OCI-M1 (cell line): ENCODE measurements at regions not wholly inside any gene's neighbourhood (a gene's known extent, or its start where the extent isn't known, plus 50 kb on each side); places are given as distances from the start of the nearest gene placed in this dataset.

Experiments
- DNase-seq: peaks from one replicate; lab custom pipeline; 2025; lab: John Stamatoyannopoulos, UW

DNA sequence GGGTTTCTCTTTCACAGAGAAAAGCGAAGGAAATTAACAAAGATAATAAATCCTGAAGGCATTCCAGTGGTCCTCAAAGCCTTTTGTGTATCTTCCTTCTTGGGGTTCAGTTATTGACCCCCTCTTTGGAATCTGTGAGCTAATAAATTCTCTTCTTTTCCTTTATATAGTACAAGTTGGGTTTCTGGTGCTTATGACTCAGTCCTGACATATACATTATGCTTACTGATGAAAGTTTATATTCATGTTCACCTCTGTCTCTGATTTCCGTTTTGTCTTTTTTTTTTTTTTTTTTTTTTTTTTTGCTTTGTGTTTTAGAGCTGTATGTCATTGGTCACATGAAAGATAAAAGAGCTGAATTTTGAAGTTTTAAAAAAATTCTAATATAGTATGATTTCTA, 230.7 kb upstream of the RBMS3 start:
- DNase-seq, result no peak

DNA sequence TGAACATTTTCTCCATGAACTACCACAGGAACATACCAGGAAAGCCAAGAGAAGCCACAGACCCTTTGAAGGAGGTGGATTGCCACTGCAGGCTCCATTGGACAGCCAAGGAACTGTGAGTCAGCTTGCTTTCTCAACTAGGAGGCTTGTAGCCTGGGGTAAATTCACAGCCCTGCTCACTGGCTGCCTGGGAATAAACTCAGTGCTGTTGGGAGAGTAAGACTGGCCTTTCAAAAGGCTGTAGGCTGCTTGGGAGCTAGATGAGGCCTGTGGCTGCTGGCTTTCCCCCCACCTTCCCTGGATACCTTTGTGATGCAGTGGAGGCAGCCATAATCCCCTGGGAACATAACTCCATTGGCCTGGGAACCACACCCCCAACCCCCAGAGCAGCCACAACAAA, 223.5 kb upstream of the RBMS3 start:
- no peak for DNase-seq

DNA sequence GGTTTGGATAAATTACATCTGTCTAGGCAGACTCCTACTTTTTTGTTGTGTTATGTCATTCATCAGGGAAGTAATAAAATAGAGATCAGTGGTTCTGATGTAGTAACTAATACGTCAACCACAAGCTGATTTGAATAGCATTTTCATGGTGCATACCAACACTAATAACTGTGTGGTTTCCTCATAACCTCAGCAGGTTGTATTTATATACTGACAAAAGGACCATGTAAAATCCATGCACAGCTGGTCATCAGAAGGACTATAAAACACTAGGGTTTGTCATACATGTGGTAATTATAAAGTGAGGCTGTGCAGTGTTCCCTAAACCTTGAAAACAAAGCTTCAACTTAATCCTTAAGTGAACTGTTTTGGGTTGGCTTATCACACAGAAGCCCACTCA, 216.8 kb upstream of the RBMS3 start:
- no peak for DNase-seq

DNA sequence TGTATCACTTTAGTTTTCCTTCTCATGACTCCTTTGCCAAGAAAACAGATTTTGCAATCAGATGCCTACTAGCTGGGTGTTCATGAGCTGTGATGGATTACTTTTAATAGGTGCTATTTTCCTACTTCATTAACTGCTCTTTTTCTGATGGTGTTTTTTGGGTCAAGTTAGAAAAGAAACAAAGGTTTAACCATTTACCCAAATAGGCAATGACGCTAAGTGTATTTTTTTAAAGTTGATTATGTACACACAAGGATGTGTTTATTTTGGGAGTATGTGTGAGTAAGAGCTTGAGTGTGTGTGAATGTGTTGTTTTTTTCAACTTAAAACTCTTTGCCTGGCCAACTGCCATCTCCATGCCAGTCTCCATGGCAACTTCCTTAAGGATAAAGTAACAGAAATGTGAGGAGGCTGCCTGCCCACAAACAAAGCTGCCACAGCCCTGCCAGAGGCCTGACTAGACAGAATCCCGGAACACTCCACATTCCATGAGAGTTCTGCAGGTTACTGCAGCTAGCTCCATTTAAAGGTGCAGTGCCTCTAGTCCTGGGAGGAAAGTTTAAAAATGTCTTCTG, 215.6 kb upstream of the RBMS3 start:
- DNase-seq, result no peak

DNA sequence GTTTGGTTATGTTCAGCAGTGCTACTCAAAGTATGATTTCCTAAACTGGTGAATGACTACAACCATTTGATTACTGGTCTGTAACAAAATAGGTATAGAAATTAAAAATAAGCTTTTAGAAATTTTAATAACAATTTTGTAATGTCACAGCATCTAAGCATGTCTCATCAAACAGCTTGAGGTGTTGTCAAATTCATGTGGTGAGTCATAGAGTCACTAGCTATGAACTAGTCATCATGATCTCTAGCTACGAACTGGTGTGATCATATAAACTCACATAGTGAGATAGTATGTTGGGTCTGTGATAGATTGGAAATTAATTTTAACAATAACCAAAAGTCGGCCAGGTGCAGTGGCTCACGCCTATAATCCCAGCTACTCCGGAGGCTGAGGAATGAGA, 213.9 kb upstream of the RBMS3 start:
- DNase-seq, result no peak

DNA sequence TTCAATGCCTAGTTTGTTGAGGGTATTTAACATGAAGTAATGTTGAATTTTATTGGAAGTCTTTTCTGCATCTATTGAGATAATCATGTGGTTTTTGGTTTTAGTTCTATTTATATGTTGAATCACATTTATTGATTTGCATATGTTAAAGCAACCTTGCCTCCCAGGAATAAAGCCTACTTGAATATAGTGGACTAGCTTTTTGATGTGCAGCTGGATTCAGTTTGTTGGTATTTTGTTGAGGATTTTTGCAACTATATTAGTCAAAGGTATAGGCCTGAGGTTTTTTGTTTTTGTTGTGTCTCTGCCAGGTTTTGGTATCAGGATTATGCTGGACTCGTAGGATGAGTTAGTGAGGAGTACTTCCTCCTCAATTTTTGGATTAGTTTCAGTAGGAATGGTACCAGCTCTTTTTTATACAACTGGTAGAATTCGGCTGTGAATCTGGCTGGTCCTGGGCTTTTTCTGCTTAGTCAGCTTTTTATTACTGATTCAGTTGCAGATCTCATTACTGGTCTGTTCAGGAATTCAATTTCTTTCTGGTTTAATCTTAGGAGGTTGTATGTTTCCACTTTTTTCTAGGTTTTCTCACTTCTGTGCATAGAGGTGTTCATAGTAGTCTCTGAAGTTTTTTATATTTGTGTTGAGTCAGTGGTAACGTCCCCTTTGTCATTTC, 209.8 kb upstream of the RBMS3 start:
- DNase-seq, result no peak

DNA sequence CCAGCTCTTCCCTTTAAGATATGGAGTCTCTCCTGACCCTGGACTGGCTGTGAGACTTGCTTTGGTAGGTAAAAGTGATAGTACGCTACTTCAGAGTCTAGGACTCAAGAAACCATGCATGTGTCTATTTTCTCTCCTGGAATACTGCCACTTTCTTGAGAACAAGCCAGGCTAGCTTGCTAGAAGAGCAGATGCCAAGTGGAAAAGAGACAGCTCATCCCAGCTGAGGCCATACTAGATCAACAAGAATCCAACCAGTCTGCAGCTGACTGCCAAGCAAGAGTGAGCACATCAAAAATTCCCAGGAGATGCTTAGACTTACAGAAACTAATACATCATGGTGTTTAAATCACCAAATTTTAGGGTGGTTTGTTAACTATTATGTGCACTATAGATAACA, 208.3 kb upstream of the RBMS3 start:
- no peak for DNase-seq

DNA sequence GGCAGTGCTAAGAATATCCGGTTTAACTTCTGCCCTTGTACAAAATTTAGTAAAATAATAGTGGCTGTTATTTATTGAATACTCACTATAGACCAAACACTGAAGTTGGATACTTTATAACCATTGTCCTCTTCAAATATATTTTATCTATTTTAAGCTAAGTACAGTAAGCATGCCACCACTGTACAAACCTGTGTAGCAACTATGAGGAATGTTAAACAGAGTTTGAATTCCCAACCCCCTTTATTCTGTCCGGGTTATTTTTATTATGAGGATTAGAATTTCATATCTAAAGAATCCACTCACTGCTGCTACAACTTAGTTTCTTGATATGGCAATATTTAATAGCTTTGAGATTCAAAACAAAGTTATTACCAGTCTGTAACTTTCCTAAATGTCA, 203.5 kb upstream of the RBMS3 start:
- no peak for DNase-seq

DNA sequence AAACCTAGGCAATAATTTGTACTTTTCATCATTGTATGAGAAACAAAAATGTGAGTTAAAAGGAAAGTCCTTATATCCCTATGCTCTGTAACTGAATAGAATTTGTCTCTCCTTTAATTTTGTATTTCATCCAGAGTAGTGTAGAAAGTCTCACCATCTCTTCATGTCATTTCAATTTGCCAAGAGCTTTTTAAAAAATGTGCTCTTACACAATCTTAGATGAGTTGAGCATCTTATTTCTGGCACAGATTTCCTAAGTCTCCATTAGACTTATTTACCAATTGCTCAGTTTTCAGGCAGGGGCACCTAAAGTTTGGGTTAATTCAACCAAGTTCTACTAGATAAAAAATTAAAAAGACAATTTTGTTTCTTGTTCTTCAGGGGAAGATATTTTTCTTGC, 201.5 kb upstream of the RBMS3 start:
- DNase-seq, result no peak

DNA sequence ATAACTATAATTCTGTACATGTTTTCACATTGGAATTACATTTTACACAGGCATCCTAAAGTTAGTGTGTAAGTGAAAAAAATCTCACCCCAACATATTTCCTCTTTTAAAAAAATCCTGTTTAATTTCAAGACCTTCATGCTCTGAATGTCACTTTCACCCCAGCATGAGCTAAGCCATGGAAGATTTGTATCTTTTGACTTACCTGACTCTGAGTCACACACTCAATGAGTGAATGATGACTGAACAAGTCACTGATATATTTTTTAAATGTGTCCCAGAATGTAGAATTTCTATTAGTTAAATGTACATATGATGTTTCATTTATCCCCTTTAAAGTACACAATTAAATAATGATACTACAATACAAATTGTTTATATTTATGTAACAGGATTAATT, 199.9 kb upstream of the RBMS3 start:
- no peak for DNase-seq

DNA sequence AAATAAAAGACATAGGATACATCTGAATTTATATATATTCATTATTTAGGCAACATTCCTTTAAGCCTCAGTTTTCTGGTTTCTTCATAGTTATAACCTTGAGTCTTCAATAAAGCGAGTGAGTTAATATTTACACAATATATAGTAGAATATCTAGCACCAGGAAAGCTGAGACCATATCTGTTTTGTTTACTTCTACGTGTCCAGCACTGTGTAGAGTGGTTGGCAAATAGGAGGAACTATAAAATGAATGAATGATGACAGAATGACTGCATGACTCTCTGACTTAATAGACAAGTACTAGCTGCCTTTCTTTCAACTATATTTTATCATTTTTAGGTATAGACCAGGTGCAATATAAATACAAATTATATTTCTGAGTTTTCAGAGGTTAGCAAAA, 197.8 kb upstream of the RBMS3 start:
- DNase-seq, result no peak

DNA sequence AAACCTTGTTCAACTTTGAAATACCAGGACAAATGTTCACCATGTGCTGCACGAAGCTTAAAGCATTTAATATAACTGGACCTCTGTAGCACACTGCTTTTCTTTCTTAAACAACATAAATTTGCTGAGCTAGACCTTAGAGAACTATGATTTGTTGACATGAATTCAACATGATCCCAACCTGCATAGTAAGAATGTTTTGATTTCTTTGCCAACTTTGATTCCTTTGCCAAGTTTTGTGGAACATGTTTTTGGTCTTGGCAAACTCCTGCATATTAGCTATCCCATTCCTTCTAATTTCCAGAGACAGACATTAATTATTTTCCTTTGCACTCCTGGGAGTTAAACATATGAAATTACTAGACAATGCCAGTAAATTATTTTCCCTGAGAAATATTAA, 197.2 kb upstream of the RBMS3 start:
- no peak for DNase-seq

DNA sequence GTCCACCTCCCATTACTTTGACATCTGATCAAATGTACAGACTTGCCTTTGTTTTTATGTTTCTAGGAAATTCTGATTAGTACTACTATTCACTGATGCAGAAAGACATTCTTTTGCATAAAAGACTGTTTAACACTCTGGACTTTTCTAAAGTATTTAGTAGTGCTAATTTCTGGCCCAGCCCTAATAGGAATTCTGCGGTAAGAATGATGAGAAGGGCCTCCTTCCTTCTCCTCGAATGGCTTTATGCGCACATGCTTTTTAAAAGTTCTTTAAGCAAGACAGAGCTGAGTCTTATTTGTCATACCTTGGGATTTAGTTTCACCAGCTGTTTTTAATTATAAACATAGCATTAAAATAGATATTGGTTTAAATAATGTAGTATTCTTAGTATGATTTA, 192.3 kb upstream of the RBMS3 start:
- no peak for DNase-seq

DNA sequence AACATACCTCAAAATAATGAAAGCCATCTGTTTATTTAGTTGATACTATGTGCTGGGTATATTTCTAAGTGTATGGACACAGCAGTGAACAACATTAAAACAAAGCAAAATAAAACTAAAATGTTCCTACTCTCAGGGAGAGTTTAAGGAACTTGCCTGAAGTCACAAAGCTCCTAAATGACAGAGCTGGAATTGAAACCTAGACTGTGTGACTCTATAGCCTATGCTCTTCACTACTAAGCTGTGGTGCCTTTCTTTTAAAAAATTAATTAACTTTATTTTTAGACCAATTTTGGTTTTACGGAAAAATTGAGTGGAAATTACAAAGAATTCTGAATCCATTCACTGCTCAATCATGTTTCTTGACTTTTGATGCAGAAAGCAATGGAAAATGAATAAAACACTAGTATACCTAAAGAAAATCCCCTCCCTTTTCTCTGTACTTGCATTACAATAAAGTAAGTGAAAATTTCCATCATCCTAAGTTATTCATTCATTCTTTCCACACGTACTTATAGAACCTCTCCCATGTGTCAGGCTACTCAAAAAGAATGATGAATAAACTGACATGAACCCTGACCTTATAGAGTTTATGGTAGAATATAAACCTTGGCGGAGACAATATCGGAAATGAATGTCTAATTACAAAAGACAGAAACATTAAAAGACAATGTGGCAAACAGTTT, 189.8 kb upstream of the RBMS3 start:
- DNase-seq, result no peak

DNA sequence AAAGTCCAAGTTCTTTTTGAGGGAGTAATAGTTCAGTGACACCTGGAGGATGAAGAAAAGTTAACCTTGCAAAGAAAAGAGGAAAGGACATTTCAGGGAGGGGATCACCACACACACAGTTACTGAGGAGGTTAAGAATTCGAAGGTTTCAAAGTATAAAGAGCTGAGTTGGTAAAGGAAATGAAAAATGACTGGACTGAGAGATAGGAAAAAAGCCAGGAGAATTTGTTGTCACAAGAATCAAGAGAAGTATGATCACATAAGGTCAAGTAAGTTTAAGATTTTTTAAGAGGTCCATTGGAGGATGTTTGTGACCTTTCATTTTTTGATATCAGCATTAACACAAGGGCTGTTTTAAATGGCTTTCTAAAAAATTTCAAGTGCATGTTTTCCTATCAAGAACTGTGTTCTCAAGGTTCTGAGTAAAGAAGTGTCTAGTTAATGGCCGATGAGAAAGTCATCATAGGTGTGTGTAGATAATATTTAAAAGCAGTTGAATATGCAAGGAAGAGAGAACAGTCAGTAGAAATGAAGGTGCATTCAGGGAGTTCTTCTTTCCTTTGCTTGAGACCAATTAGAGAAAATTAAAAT, 189.2 kb upstream of the RBMS3 start:
- no peak for DNase-seq

DNA sequence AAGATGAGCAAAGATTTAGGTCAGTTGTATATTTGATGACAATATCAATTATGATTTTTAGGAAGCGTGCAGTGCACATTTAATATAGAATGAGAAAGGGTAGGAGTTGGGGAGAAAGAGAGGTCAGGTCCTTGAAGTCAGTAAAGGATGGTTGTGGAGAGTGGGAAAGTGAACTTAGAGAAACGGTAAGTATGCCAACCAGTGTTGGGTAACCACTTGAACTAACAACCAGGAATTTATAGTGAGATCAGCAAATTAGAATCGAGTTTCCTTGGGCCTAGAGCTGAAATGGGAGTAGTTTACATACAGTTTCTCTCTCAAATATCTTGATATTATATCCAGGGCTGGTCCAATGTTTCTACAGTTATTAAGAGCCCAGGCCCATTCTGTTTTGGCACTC, 188.5 kb upstream of the RBMS3 start:
- no peak for DNase-seq

DNA sequence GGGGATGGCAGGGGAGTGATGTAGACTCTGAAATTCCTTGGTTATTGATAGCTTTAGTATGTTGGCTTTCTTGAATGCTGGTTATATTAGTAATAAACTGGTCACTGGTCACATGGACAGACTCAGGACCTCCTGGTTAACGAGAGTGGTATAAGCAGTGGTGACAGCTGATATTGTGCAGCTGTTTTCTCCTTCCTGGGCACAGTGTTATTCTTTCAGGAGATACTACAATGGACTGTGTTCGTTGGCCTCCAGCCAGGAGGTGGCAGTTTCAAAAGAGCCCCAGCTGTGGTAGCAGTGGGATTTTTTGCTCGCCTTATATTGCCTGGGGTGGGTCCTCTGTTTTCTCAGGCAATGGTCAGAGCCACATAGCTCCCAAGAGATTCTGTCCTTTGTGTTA, 181.6 kb upstream of the RBMS3 start:
- DNase-seq, result no peak

DNA sequence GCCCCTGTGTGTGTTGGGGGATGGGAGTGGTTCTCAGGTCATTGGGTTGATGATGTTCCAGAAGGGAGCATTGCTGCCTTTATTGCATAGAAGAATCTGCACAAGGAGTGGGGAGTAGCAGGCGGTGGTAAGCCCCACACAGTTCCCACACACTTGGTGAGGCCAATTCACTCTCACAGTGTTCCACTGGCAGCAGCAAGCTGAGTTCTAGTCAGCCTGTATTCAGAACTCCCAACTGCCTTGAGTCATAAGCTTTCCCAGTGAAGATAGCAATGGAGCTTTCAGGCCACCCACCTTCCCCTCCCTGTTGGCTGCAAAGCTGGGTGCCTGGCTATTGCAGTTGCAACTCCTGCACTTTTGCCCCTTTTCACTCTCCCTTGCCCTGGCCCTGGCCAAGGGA, 181.1 kb upstream of the RBMS3 start:
- no peak for DNase-seq

DNA sequence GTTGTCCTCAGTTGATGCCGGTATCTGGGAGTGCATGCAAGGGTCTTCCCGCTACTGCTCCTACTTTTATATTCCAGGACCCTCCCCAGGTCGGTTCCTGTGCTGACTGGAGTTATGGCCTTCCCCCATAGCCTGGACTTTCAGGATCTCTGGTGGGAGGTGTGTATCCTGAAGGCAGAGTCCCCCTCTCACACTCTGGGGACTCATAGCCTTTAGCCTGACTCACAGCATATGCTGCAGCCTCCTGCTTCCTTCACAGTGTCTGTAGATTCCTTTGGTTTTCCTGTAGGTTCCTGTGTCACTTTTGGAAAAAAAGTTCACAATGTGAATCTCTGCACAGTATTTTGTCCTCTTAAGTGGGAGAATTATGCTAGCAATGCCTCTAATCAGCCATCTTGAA, 180.6 kb upstream of the RBMS3 start:
- DNase-seq, result no peak

DNA sequence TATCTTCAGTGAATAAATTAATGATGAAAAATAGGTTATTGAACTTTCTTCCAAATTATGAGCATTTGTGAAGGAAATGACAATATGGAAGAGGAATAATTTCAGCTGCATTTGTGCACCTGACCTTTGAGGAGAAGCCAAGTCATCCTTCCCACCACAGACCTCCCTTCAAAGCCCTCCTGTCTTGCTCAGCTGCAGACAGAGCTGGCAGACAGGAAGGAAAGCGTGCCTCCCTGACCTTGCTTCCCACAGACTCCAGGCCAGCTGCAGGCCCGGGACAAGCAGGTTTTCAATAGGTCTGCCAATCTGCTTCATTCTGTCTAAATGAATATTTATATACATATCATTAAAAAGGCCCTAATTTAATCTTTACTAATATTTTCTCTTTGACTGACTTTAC, 152.9 kb upstream of the RBMS3 start:
- no peak for DNase-seq

DNA sequence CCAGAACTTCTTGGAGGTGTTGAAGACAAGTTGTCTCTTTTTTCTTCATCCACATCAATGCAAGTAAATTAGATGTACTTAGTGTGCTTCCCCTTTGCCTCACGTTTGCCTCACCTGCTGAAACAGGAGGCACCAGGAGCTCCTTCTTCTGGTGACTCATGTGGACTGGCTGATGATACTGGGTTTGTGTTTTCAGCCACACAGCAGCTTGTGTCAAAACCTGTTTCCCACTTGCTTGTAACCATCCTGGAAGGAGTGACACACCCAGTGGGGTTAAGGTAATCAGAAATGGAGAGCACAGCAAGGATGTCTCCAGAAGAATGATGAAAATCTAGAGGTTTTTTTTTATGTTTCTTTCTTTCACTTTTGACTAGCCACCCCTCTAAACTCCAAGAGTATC, 143.3 kb upstream of the RBMS3 start:
- no peak for DNase-seq

DNA sequence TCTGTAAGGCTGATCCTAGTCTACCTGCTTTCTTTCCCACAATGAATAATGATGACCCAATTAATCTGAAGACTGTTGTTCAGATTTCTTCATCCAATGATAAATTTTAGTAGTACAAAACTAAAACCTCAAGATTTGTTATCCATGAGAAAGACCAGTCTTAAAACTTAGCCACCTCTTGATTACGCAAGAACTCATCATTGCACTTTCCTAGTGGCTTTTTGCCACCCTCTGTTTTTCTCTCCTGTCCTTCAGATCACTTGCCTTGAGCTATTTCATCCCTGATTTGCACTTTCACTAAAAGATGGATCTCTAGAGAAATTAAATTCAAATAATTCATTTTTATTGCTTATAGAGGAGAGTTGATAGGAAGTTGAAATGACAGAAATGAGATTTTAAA, 142.7 kb upstream of the RBMS3 start:
- DNase-seq, result no peak

DNA sequence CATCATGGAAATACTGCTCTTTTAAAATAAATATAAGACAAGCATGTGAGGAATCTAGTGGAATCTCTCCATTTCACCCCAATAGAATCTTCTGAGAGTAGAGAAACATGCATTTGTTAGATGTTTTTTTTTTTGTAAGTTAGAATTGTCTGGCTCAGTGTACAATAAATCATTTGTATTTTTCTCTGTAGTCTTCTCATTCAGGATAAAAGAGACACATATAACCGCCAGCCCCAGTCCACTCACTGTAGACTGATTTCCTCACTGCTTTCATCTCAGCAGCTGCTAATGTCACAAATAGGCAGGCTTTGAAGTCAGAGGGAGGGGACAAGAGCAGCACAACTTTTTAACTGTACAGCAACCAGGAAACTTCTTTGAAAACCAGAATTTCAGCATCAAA, 140.2 kb upstream of the RBMS3 start:
- no peak for DNase-seq
